Hematopoietic multipotent progenitor cell treated with erythropoietin and hydrocortisone succinate and interleukin-3 and kit ligand, for 4 days (in vitro differentiated cells): ENCODE measurements at regions not wholly inside any gene's neighbourhood (a gene's known extent, or its start where the extent isn't known, plus 50 kb on each side); places are given as distances from the start of the nearest gene placed in this dataset.

Experiments
- DNase-seq: peaks from one replicate; pipeline ENCODE4 v3.0.0-alpha.2; 2015

- peak; percentile 74 for DNase-seq
Measured at GRCh38 chr11:128066399-128066798, 521.0 kb downstream of the ETS1 start.

- DNase-seq, result peak; percentile 44
Measured at GRCh38 chr11:128061281-128061871, 526.0 kb downstream of the ETS1 start.

- peak; percentile 56 for DNase-seq
Measured at GRCh38 chr11:128058580-128059208, 528.7 kb downstream of the ETS1 start.

GRCh38 chr11:128057786-128058395 lies 529.5 kb downstream of the ETS1 start:
- DNase-seq, result no peak

GRCh38 chr11:128055576-128056217 lies 531.7 kb downstream of the ETS1 start:
- DNase-seq, result peak; percentile 11

GRCh38 chr11:128053981-128054931 lies 533.1 kb downstream of the ETS1 start:
- DNase-seq, result peak; percentile 13

GRCh38 chr11:128052912-128053641 lies 534.3 kb downstream of the ETS1 start:
- DNase-seq, result peak; percentile 62

GRCh38 chr11:128048121-128048520 lies 539.2 kb downstream of the ETS1 start:
- no peak for DNase-seq

GRCh38 chr11:128047026-128047425 lies 540.3 kb downstream of the ETS1 start:
- DNase-seq, result no peak

- DNase-seq, result no peak
Measured at GRCh38 chr11:128046213-128046612, 541.1 kb downstream of the ETS1 start.

GRCh38 chr11:128045094-128045725 lies 542.1 kb downstream of the ETS1 start:
- DNase-seq, result no peak

GRCh38 chr11:128042290-128042751 lies 545.0 kb downstream of the ETS1 start:
- DNase-seq, result peak; percentile 51

GRCh38 chr11:128040603-128041002 lies 546.8 kb downstream of the ETS1 start:
- peak; percentile 57 for DNase-seq

- peak; percentile 98 for DNase-seq
Measured at GRCh38 chr11:128039140-128040021, 548.0 kb downstream of the ETS1 start.

- no peak for DNase-seq
Measured at GRCh38 chr11:128036556-128037093, 550.7 kb downstream of the ETS1 start.

- no peak for DNase-seq
Measured at GRCh38 chr11:128036006-128036405, 551.4 kb downstream of the ETS1 start.

GRCh38 chr11:128031538-128032134 lies 555.7 kb downstream of the ETS1 start:
- DNase-seq, result peak; percentile 89

GRCh38 chr11:128029219-128029722 lies 558.1 kb downstream of the ETS1 start:
- no peak for DNase-seq

- no peak for DNase-seq
Measured at GRCh38 chr11:128026596-128026995, 560.8 kb downstream of the ETS1 start.
